GM19328 (cell line): ENCODE measurements at regions not wholly inside any gene's neighbourhood (a gene's known extent, or its start where the extent isn't known, plus 50 kb on each side); places are given as distances from the start of the nearest gene placed in this dataset.
"Not testable (repeated sequence)": the region's sequence is repeated elsewhere in the genome, so short reads cannot be mapped to it uniquely, and the experiment has no call there.

Source experiments
- ATAC-seq: cut with Tn5 transposase; IDR thresholded peaks from one replicate; pipeline ENCODE4 v1.9.1; 2021; ENCODE audit warnings: mild to moderate bottlenecking, moderate library complexity; ENCODE audit not compliant: unreplicated experiment

GRCh38 chr20:19890445-19891051, 126.6 kb upstream of the NAA20 start:
- ATAC-seq, result no peak

GRCh38 chr20:19893356-19893755, 123.8 kb upstream of the NAA20 start:
- ATAC-seq, result no peak

GRCh38 chr20:19895761-19896160, 121.4 kb upstream of the NAA20 start:
- ATAC-seq, result no peak

GRCh38 chr20:19897891-19898290, 119.3 kb upstream of the NAA20 start:
- ATAC-seq, result no peak

GRCh38 chr20:19901226-19901625, 115.9 kb upstream of the NAA20 start:
- ATAC-seq, result no peak

- no peak for ATAC-seq
Observed at GRCh38 chr20:19903168-19903811, 113.9 kb upstream of the NAA20 start.

GRCh38 chr20:19907326-19908056, 109.7 kb upstream of the NAA20 start:
- no peak for ATAC-seq

GRCh38 chr20:19908576-19908975, 108.6 kb upstream of the NAA20 start:
- no peak for ATAC-seq

GRCh38 chr20:19909725-19910124, 107.4 kb upstream of the NAA20 start:
- ATAC-seq, result no peak

GRCh38 chr20:19911810-19912382, 105.3 kb upstream of the NAA20 start:
- ATAC-seq, result no peak

- ATAC-seq, result no peak
Observed at GRCh38 chr20:19913349-19913748, 103.8 kb upstream of the NAA20 start.

- ATAC-seq, result no peak
Observed at GRCh38 chr20:19913927-19914614, 103.1 kb upstream of the NAA20 start.

GRCh38 chr20:19915111-19915798, 101.9 kb upstream of the NAA20 start:
- no peak for ATAC-seq

GRCh38 chr20:19916531-19917485, 100.4 kb upstream of the NAA20 start:
- no peak for ATAC-seq

GRCh38 chr20:19918965-19919329, 98.2 kb upstream of the NAA20 start:
- ATAC-seq, result no peak

- no peak for ATAC-seq
Observed at GRCh38 chr20:19920381-19921138, 96.6 kb upstream of the NAA20 start.

GRCh38 chr20:19921284-19921793, 95.8 kb upstream of the NAA20 start:
- no peak for ATAC-seq

GRCh38 chr20:19921829-19922228, 95.3 kb upstream of the NAA20 start:
- not testable (repeated sequence) for ATAC-seq

GRCh38 chr20:19922716-19923115, 94.4 kb upstream of the NAA20 start:
- no peak for ATAC-seq
